GM19438 (cell line): ENCODE measurements at regions not wholly inside any gene's neighbourhood (a gene's known extent, or its start where the extent isn't known, plus 50 kb on each side); places are given as distances from the start of the nearest gene placed in this dataset.
"Not testable (repeated sequence)": the region's sequence is repeated elsewhere in the genome, so short reads cannot be mapped to it uniquely, and the experiment has no call there.

Source experiments
- ATAC-seq: cut with Tn5 transposase; IDR thresholded peaks from one replicate; pipeline ENCODE4 v1.9.1; 2021; ENCODE audit warnings: low read depth; ENCODE audit not compliant: unreplicated experiment

GRCh38 chr12:104906695-104907094 lies 51.4 kb downstream of the SLC41A2 start:
- ATAC-seq, result no peak

GRCh38 chr12:104905446-104905845 lies 52.6 kb downstream of the SLC41A2 start:
- not testable (repeated sequence) for ATAC-seq

- no peak for ATAC-seq
These were observed 54.3 kb downstream of the SLC41A2 start for GRCh38 chr12:104903648-104904423.

- ATAC-seq, result no peak
These were observed 56.0 kb downstream of the SLC41A2 start for GRCh38 chr12:104902125-104902524.

- ATAC-seq, result no peak
These were observed 61.4 kb downstream of the SLC41A2 start for GRCh38 chr12:104896710-104897109.

- ATAC-seq, result no peak
These were observed 61.9 kb downstream of the SLC41A2 start for GRCh38 chr12:104896146-104896545.

- ATAC-seq, result no peak
These were observed 62.7 kb downstream of the SLC41A2 start for GRCh38 chr12:104895415-104895814.

GRCh38 chr12:104890476-104891096 lies 67.5 kb downstream of the SLC41A2 start:
- ATAC-seq, result no peak

- no peak for ATAC-seq
These were observed 68.4 kb downstream of the SLC41A2 start for GRCh38 chr12:104889735-104890134.

- no peak for ATAC-seq
These were observed 69.2 kb downstream of the SLC41A2 start for GRCh38 chr12:104888892-104889291.

- ATAC-seq, result no peak
These were observed 69.6 kb downstream of the SLC41A2 start for GRCh38 chr12:104888481-104888880.

GRCh38 chr12:104887452-104887851 lies 70.6 kb downstream of the SLC41A2 start:
- no peak for ATAC-seq

- ATAC-seq, result no peak
These were observed 71.4 kb downstream of the SLC41A2 start for GRCh38 chr12:104886418-104887401.

GRCh38 chr12:104878858-104879257 lies 79.2 kb downstream of the SLC41A2 start:
- not testable (repeated sequence) for ATAC-seq

- ATAC-seq, result no peak
These were observed 80.9 kb downstream of the SLC41A2 start for GRCh38 chr12:104877103-104877705.

GRCh38 chr12:104873374-104873773 lies 84.7 kb downstream of the SLC41A2 start:
- no peak for ATAC-seq

- no peak for ATAC-seq
These were observed 87.3 kb downstream of the SLC41A2 start for GRCh38 chr12:104870797-104871196.

- ATAC-seq, result no peak
These were observed 91.8 kb downstream of the SLC41A2 start for GRCh38 chr12:104866291-104866690.

GRCh38 chr12:104865080-104865479 lies 93.0 kb downstream of the SLC41A2 start:
- peak; percentile 60 for ATAC-seq

GRCh38 chr12:104864668-104865067 lies 93.4 kb downstream of the SLC41A2 start:
- ATAC-seq, result no peak
